Psoas muscle (tissue), 7 donors: ENCODE measurements at regions not wholly inside any gene's neighbourhood (a gene's known extent, or its start where the extent isn't known, plus 50 kb on each side); places are given as distances from the start of the nearest gene placed in this dataset.

ENCODE experiments used
- ATAC-seq, 4 donors: fragments of 200-7000 bp; cut with Tn5 transposase; one replicate each; pipeline ENCODE4 v1.9.1; 2020; ENCODE audit warnings: moderate library complexity in 3 of 4, mild to moderate bottlenecking in 2 of 4
- DNase-seq, 2 donors: peaks; one replicate each; pipeline ENCODE4 v3.0.0-alpha.2; 2020
- H3K27ac ChIP-seq: fragments of 200-600 bp; one replicate; pipeline ENCODE4 v1.8.0; 2022
- H3K27me3 ChIP-seq, 3 donors: fragments of 200-600 bp in 1 of 3; one replicate each; pipeline versions ENCODE4 v1.6.1 to v1.8.0; 2013 to 2022; ENCODE audit warnings: low read length in 2 of 3, mild to moderate bottlenecking in 2 of 3, moderate library complexity in 1 of 3; ENCODE audit not compliant: insufficient read depth in 3 of 3
- H3K36me3 ChIP-seq, 2 donors: fragments of 200-600 bp in 1 of 2; one replicate each; pipeline versions ENCODE4 v1.6.1 to v1.8.0; 2013 to 2022; ENCODE audit warnings: low read depth in 1 of 2, mild to moderate bottlenecking in 1 of 2, moderate library complexity in 1 of 2; ENCODE audit not compliant: insufficient read depth in 1 of 2
- H3K4me1 ChIP-seq: fragments of 200-600 bp; one replicate; pipeline ENCODE4 v1.8.0; 2022
- H3K4me3 ChIP-seq: fragments of 200-600 bp; one replicate; pipeline ENCODE4 v1.8.0; 2022; ENCODE audit warnings: mild to moderate bottlenecking
- H3K9me3 ChIP-seq: fragments of 200-600 bp; one replicate; pipeline ENCODE4 v1.8.0; 2022
- CTCF ChIP-seq: fragments of 200-600 bp; IDR thresholded peaks from one replicate; pipeline ENCODE4 v1.8.0; 2022; ENCODE audit warnings: antibody characterized with exemption
- WGBS, 3 donors: extraction: QIAGEN DNeasy Blood & Tissue Kit; methylation state at CpG; one replicate each; pipeline versions ENCODE4 v1.1.6 to v1.1.7; 2013; 5-methylcytosine and 5-hydroxymethylcytosine counted together
- intact Hi-C, 2 donors: fragments of 100-400 bp; cut with DNase I; formaldehyde crosslinking; loops; one replicate each; pipeline versions ENCODE4 v1.11.0 to v1.14.2; 2022
- donor health status: healthy with polysubstance abuse.
- donor health status: DM: no; HTN: no; CAD: no; lungs with moderate emphysema.
- donor health status: Bipolar disorder and iron deficiency.
- donor health status: healthy.
- donor health status: DM: yes; HTN: yes; CAD: no.
- donor health status: DM: no; HTN: no; CAD: no.
- donor health status: DM: yes; HTN: yes; CAD: no.

- WGBS, 3 donors, result 68 to 73% (median 73%) methylated on average over 4 of the region's 4 CpGs
- Histone ChIP-seq H3K27ac (no peak overlapping the region), H3K27me3 (no peaks in the 10 kb centered on the region), H3K9me3 (no peaks in the 10 kb centered on the region), H3K36me3 (no peaks in the 10 kb centered on the region), H3K4me3 (no peak overlapping the region), H3K4me1 (no peaks in the 10 kb centered on the region)
- TF ChIP-seq CTCF, result no peak
- intact Hi-C loops, result no loop called here
- ATAC-seq (no peak), DNase-seq (no peak)
Observed at GRCh38 chr5:3660630-3661029, 65.0 kb downstream of the IRX1 start.

- no peaks in the 10 kb centered on the region for H3K9me3 ChIP-seq
- intact Hi-C loops, result no loop called here
- H3K4me1 ChIP-seq, result no peaks in the 10 kb centered on the region
- no peaks in the 10 kb centered on the region for H3K36me3 ChIP-seq
- no peaks in the 10 kb centered on the region for H3K27me3 ChIP-seq
- TF ChIP-seq CTCF, result no peak
- no peak for ATAC-seq
- WGBS, 3 donors, result 50 to 61% (median 51%) methylated on average over 4 of the region's 4 CpGs
- no peak overlapping the region for H3K27ac ChIP-seq
- DNase-seq, result no peak
- no peak overlapping the region for H3K4me3 ChIP-seq
Observed at GRCh38 chr5:3661755-3662296, 66.2 kb downstream of the IRX1 start.

GRCh38 chr5:3662344-3662743 is 66.7 kb downstream of the IRX1 start:
- intact Hi-C loops, result no loop called here
- DNase-seq (no peak), ATAC-seq (no peak)
- Histone ChIP-seq H3K27me3 (no peaks in the 10 kb centered on the region), H3K36me3 (no peaks in the 10 kb centered on the region), H3K4me3 (no peak overlapping the region), H3K9me3 (no peaks in the 10 kb centered on the region), H3K4me1 (no peaks in the 10 kb centered on the region), H3K27ac (no peak overlapping the region)
- 35 to 41% (median 36%) methylated on average over 1 of the region's 1 CpG for WGBS, 3 donors
- TF ChIP-seq CTCF, result no peak

GRCh38 chr5:3671337-3671736 is 75.7 kb downstream of the IRX1 start:
- no peak for TF ChIP-seq CTCF
- Histone ChIP-seq H3K27ac (no peak overlapping the region), H3K4me1 (no peaks in the 10 kb centered on the region), H3K9me3 (no peaks in the 10 kb centered on the region), H3K4me3 (no peak overlapping the region), H3K27me3 (no peaks in the 10 kb centered on the region), H3K36me3 (no peaks in the 10 kb centered on the region)
- ATAC-seq, result no peak
- DNase-seq, result no peak
- WGBS, 3 donors, result 44 to 47% (median 44%) methylated on average over 3 of the region's 3 CpGs
- intact Hi-C loops, result no loop called here

- no peaks in the 10 kb centered on the region for H3K36me3 ChIP-seq
- H3K9me3 ChIP-seq, result no peaks in the 10 kb centered on the region
- no peak for ATAC-seq
- no peak overlapping the region for H3K4me3 ChIP-seq
- peaks cover 0 to 1% (median 0%) of the 10 kb centered on the region in 3 donors for H3K27me3 ChIP-seq
- WGBS, 3 donors, result 68 to 72% (median 71%) methylated on average over 4 of the region's 4 CpGs
- no peak overlapping the region for H3K27ac ChIP-seq
- TF ChIP-seq CTCF, result no peak
- no peaks in the 10 kb centered on the region for H3K4me1 ChIP-seq
- intact Hi-C loops, result no loop called here
- no peak for DNase-seq
Observed at GRCh38 chr5:3678801-3679200, 83.2 kb downstream of the IRX1 start.
